ENCODE measurements at regions not wholly inside any gene's neighbourhood (a gene's known extent, or its start where the extent isn't known, plus 50 kb on each side); places are given as distances from the start of the nearest gene placed in this dataset.

GRCh38 chr2:75765798-75766197 is 55.1 kb upstream of the GCFC2 start:
- H3K4me3 ChIP-seq (replicated peaks in 1 of 2; ENCODE audit: low read depth in 2 of 2, low read length in 2 of 2): no peak overlapping the region
- no peak for TF ChIP-seq CTCF (IDR thresholded peaks at IDR 0.05; ENCODE audit: low read depth, low read length)
- DNase-seq (ENCODE audit: low read depth in 2 of 2): no peak

- H3K4me3 ChIP-seq (replicated peaks in 1 of 2; ENCODE audit: low read depth in 2 of 2, low read length in 2 of 2): no peak overlapping the region
- no peak for TF ChIP-seq CTCF (IDR thresholded peaks at IDR 0.05; ENCODE audit: low read depth, low read length)
- DNase-seq (ENCODE audit: low read depth in 2 of 2): no peak
Observed at GRCh38 chr2:75764611-75765010, 53.9 kb upstream of the GCFC2 start.

Measured in cardiac fibroblast (primary cell).